ENCODE measurements at regions not wholly inside any gene's neighbourhood (a gene's known extent, or its start where the extent isn't known, plus 50 kb on each side); places are given as distances from the start of the nearest gene placed in this dataset.

- Histone ChIP-seq H2AFZ (ENCODE audit: low read depth, low read length) (no peak overlapping the region), H4K20me1 (ENCODE audit: insufficient read depth, low read length) (no peaks in the 10 kb centered on the region), H3K4me3 (ENCODE audit: insufficient read depth, low read depth, low read length) (no peak overlapping the region), H3K36me3 (ENCODE audit: insufficient read depth, low read length) (no peaks in the 10 kb centered on the region), H3K27me3 (ENCODE audit: insufficient read depth, low read length) (no peaks in the 10 kb centered on the region), H3K9ac (ENCODE audit: low read length) (no peak overlapping the region), H3K9me3 (ENCODE audit: insufficient read depth, low read depth, low read length) (no peaks in the 10 kb centered on the region), H3K4me2 (ENCODE audit: low read length) (no peak overlapping the region), H3K79me2 (ENCODE audit: insufficient read depth, low read length) (no peaks in the 10 kb centered on the region), H3K4me1 (ENCODE audit: insufficient read depth, low read length) (no peaks in the 10 kb centered on the region), H3K27ac (ENCODE audit: low read depth, low read length) (no peak overlapping the region)
- TF ChIP-seq CTCF (IDR thresholded peaks at IDR 0.05; ENCODE audit: insufficient read depth, low read depth, low read length) (no peak), EZH2 (IDR thresholded peaks at IDR 0.05; ENCODE audit: insufficient read depth, low read length) (no peak)
- DNase-seq (ENCODE audit: low read depth) (no peak), FAIRE-seq (no peak)
- Mint-ChIP-seq H3K4me1 (ENCODE audit: low read depth, unreplicated experiment) (no peaks in the 10 kb centered on the region), H3K27me3 (ENCODE audit: low read depth, unreplicated experiment) (no peaks in the 10 kb centered on the region), H3K36me3 (ENCODE audit: low read depth, unreplicated experiment) (no peaks in the 10 kb centered on the region), H3K9me3 (ENCODE audit: unreplicated experiment) (no peaks in the 10 kb centered on the region), H3K27ac (ENCODE audit: unreplicated experiment) (no peak overlapping the region), H3K4me3 (ENCODE audit: unreplicated experiment) (no peak overlapping the region)
Measured at GRCh38 chr7:54690892-54691291, 68.1 kb downstream of the SEC61G start.

GRCh38 chr7:54690050-54690443, 69.0 kb downstream of the SEC61G start:
- H3K36me3 ChIP-seq (ENCODE audit: insufficient read depth, low read length) = no peaks in the 10 kb centered on the region
- H3K36me3 Mint-ChIP-seq (ENCODE audit: low read depth, unreplicated experiment) = no peaks in the 10 kb centered on the region
- H3K27ac Mint-ChIP-seq (ENCODE audit: unreplicated experiment) = no peak overlapping the region
- H3K27me3 Mint-ChIP-seq (ENCODE audit: low read depth, unreplicated experiment) = no peaks in the 10 kb centered on the region
- FAIRE-seq (no peak), DNase-seq (ENCODE audit: low read depth) (no peak)
- H3K4me3 Mint-ChIP-seq (ENCODE audit: unreplicated experiment) = no peak overlapping the region
- H3K4me3 ChIP-seq (ENCODE audit: insufficient read depth, low read depth, low read length) = no peak overlapping the region
- TF ChIP-seq CTCF (IDR thresholded peaks at IDR 0.05; ENCODE audit: insufficient read depth, low read depth, low read length) = no peak
- TF ChIP-seq EZH2 (IDR thresholded peaks at IDR 0.05; ENCODE audit: insufficient read depth, low read length) = no peak
- no peaks in the 10 kb centered on the region for H3K27me3 ChIP-seq (ENCODE audit: insufficient read depth, low read length)
- H2AFZ ChIP-seq (ENCODE audit: low read depth, low read length) = no peak overlapping the region
- H3K27ac ChIP-seq (ENCODE audit: low read depth, low read length) = no peak overlapping the region
- H3K9me3 ChIP-seq (ENCODE audit: insufficient read depth, low read depth, low read length) = no peaks in the 10 kb centered on the region
- no peaks in the 10 kb centered on the region for H3K9me3 Mint-ChIP-seq (ENCODE audit: unreplicated experiment)
- no peaks in the 10 kb centered on the region for H3K79me2 ChIP-seq (ENCODE audit: insufficient read depth, low read length)
- no peaks in the 10 kb centered on the region for H3K4me1 Mint-ChIP-seq (ENCODE audit: low read depth, unreplicated experiment)
- no peak overlapping the region for H3K4me2 ChIP-seq (ENCODE audit: low read length)
- H3K4me1 ChIP-seq (ENCODE audit: insufficient read depth, low read length) = no peaks in the 10 kb centered on the region
- H3K9ac ChIP-seq (ENCODE audit: low read length) = no peak overlapping the region
- no peaks in the 10 kb centered on the region for H4K20me1 ChIP-seq (ENCODE audit: insufficient read depth, low read length)

- Histone ChIP-seq H3K4me1 (ENCODE audit: insufficient read depth, low read length) (no peaks in the 10 kb centered on the region), H4K20me1 (ENCODE audit: insufficient read depth, low read length) (no peaks in the 10 kb centered on the region), H3K9me3 (ENCODE audit: insufficient read depth, low read depth, low read length) (no peaks in the 10 kb centered on the region), H3K9ac (ENCODE audit: low read length) (no peak overlapping the region), H2AFZ (ENCODE audit: low read depth, low read length) (no peak overlapping the region), H3K4me2 (ENCODE audit: low read length) (no peak overlapping the region), H3K36me3 (ENCODE audit: insufficient read depth, low read length) (no peaks in the 10 kb centered on the region), H3K27me3 (ENCODE audit: insufficient read depth, low read length) (no peaks in the 10 kb centered on the region), H3K4me3 (ENCODE audit: insufficient read depth, low read depth, low read length) (no peak overlapping the region), H3K79me2 (ENCODE audit: insufficient read depth, low read length) (no peaks in the 10 kb centered on the region), H3K27ac (ENCODE audit: low read depth, low read length) (no peak overlapping the region)
- no peaks in the 10 kb centered on the region for H3K27me3 Mint-ChIP-seq (ENCODE audit: low read depth, unreplicated experiment)
- no peaks in the 10 kb centered on the region for H3K36me3 Mint-ChIP-seq (ENCODE audit: low read depth, unreplicated experiment)
- no peaks in the 10 kb centered on the region for H3K4me1 Mint-ChIP-seq (ENCODE audit: low read depth, unreplicated experiment)
- FAIRE-seq (no peak), DNase-seq (ENCODE audit: low read depth) (no peak)
- H3K4me3 Mint-ChIP-seq (ENCODE audit: unreplicated experiment) = no peak overlapping the region
- no peak overlapping the region for H3K27ac Mint-ChIP-seq (ENCODE audit: unreplicated experiment)
- H3K9me3 Mint-ChIP-seq (ENCODE audit: unreplicated experiment) = no peaks in the 10 kb centered on the region
- no peak for TF ChIP-seq EZH2 (IDR thresholded peaks at IDR 0.05; ENCODE audit: insufficient read depth, low read length)
- no peak for TF ChIP-seq CTCF (IDR thresholded peaks at IDR 0.05; ENCODE audit: insufficient read depth, low read depth, low read length)
Measured at GRCh38 chr7:54689394-54690049, 69.5 kb downstream of the SEC61G start.

All from astrocyte (in vitro differentiated cells and primary cell).